ENCODE measurements at regions not wholly inside any gene's neighbourhood (a gene's known extent, or its start where the extent isn't known, plus 50 kb on each side); places are given as distances from the start of the nearest gene placed in this dataset.

DNA sequence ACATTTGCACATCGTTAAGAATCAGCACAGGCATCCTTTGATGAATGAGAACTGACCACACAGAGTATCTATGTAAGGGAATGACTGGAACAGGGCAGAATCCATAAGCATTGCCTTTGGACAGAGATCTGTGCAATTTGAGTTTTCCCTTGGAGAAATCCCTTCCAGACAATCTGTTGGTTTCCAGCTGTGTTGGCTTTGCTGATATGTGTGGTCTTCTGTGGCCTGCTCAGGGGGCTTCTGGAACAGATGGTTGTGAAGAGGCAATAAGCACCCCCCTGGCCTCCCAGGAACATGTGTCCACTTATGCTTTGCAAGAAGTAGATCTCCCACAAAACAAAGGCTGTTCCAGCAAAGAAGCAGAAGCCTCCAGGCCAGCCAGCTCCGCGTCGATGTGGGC, 111.4 kb upstream of the TMEM132C start:
- Mint-ChIP-seq H3K4me1 (ENCODE audit: low read depth) (no peaks in the 10 kb centered on the region), H3K27me3 (ENCODE audit: insufficient read depth) (no peaks in the 10 kb centered on the region; the same call in 1 of the 2 replicates), H3K36me3 (ENCODE audit: low read depth) (0 out of 2 replicates have a peak, but pooled peaks cover 4% of the 10 kb centered on the region), H3K9me3 (peaks cover 68% of the 10 kb centered on the region), H3K27ac (no peak overlapping the region), H3K4me3 (no peak overlapping the region)
- TF ChIP-seq, protein P1, sequence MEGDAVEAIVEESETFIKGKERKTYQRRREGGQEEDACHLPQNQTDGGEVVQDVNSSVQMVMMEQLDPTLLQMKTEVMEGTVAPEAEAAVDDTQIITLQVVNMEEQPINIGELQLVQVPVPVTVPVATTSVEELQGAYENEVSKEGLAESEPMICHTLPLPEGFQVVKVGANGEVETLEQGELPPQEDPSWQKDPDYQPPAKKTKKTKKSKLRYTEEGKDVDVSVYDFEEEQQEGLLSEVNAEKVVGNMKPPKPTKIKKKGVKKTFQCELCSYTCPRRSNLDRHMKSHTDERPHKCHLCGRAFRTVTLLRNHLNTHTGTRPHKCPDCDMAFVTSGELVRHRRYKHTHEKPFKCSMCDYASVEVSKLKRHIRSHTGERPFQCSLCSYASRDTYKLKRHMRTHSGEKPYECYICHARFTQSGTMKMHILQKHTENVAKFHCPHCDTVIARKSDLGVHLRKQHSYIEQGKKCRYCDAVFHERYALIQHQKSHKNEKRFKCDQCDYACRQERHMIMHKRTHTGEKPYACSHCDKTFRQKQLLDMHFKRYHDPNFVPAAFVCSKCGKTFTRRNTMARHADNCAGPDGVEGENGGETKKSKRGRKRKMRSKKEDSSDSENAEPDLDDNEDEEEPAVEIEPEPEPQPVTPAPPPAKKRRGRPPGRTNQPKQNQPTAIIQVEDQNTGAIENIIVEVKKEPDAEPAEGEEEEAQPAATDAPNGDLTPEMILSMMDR (IDR thresholded peaks at IDR 0.05), result no peak
- no peak for DNase-seq

DNA sequence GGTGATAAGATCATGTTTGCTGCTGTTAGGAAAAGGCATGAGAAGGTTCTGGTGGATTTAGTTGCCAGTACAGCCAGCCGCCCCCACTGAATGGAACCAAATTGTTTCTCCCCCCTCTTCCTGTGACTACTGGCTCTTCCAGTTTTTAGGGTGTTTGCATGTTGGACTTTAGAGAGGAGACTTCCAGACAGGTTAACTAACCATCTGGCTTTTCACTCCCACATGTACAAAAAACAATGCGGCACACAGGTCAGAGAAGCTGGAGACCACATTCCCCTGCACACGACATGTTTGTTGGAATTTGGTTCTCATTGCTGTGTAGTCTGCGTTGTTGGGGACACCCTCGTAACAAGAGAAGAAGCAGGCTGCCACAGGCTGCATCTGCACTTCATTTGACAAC, 103.9 kb upstream of the TMEM132C start:
- no peak overlapping the region for H3K27ac Mint-ChIP-seq
- no peaks in the 10 kb centered on the region for H3K4me1 Mint-ChIP-seq (ENCODE audit: low read depth)
- no peak for DNase-seq
- H3K36me3 Mint-ChIP-seq (ENCODE audit: low read depth), result 0 out of 2 replicates have a peak, but pooled peaks cover 2% of the 10 kb centered on the region
- no peaks in the 10 kb centered on the region for H3K27me3 Mint-ChIP-seq (ENCODE audit: insufficient read depth)
- TF ChIP-seq, protein P1 (IDR thresholded peaks at IDR 0.05), result no peak
- peaks cover 52% of the 10 kb centered on the region for H3K9me3 Mint-ChIP-seq
- H3K4me3 Mint-ChIP-seq, result no peak overlapping the region

DNA sequence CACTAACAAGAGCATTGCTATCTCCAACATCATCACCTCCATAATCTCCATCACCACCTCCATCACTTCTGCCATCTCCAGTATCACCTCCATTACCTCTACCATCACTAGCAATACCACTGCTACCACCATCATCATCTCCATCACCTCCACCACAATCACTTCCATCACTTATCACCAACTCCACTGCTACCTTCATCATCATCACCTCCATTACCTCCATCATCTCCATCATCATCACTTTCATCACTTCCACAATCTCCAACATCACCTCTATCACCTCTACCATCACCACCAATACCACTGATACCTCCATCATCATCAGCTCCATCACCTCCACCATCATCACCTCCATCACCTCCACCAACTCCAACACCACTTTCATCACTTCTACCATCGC, 102.4 kb upstream of the TMEM132C start:
- H3K4me3 Mint-ChIP-seq, result no peak overlapping the region
- peaks cover 10% of the 10 kb centered on the region; the same call in 1 of the 2 replicates for H3K36me3 Mint-ChIP-seq (ENCODE audit: low read depth)
- H3K9me3 Mint-ChIP-seq, result peaks cover 61% of the 10 kb centered on the region
- H3K27ac Mint-ChIP-seq, result no peak overlapping the region
- H3K27me3 Mint-ChIP-seq (ENCODE audit: insufficient read depth), result no peaks in the 10 kb centered on the region
- H3K4me1 Mint-ChIP-seq (ENCODE audit: low read depth), result no peaks in the 10 kb centered on the region
- TF ChIP-seq, protein P1 (IDR thresholded peaks at IDR 0.05), result no peak
- DNase-seq, result no peak

DNA sequence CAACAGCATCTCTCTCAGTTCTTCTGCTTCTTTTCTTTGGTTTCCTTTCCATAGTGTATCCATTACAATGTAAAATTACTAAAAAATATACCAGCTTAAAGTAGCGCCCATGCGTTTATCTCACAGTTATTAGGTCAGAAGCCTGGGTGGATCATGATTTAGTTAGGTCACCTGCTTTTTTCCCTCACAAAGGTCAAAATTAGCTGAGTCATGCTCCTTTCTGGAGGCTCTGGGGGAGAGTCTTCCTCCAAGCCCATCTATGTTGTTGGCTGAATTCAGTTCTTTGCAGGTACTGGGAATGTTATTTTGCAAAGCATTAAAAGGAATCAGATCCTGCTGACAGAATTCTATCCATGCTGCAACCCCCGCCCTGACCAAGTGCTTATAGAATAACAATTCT, 101.6 kb upstream of the TMEM132C start:
- Mint-ChIP-seq H3K27me3 (ENCODE audit: insufficient read depth) (no peaks in the 10 kb centered on the region), H3K9me3 (peaks cover 62% of the 10 kb centered on the region), H3K27ac (no peak overlapping the region), H3K36me3 (ENCODE audit: low read depth) (peaks cover 10% of the 10 kb centered on the region; the same call in 1 of the 2 replicates), H3K4me1 (ENCODE audit: low read depth) (no peaks in the 10 kb centered on the region), H3K4me3 (no peak overlapping the region)
- no peak for DNase-seq
- TF ChIP-seq, protein P1 (IDR thresholded peaks at IDR 0.05), result no peak

DNA sequence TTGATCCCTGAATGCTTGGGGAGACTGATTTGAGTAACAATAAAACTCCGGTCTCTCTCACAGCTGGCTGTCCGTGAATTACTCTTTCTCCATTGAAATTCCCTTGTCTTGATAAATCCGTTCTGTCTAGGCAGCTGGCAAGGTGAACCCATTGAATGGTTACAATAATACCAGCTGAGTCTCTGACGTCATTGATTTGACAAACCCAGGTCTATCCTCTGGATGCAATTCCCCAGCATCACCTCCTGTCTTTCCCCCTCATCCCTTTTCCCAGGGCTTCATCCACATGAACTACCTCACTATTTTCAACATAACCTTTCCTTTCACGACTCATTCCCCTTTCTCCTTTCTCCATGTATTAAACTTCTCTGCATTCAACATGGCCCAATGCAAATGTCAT, 98.7 kb upstream of the TMEM132C start:
- H3K4me3 Mint-ChIP-seq, result no peak overlapping the region
- H3K27me3 Mint-ChIP-seq (ENCODE audit: insufficient read depth), result no peaks in the 10 kb centered on the region
- TF ChIP-seq, protein P1 (IDR thresholded peaks at IDR 0.05), result no peak
- H3K36me3 Mint-ChIP-seq (ENCODE audit: low read depth), result peaks cover 15% of the 10 kb centered on the region; the same call in 1 of the 2 replicates
- no peaks in the 10 kb centered on the region for H3K4me1 Mint-ChIP-seq (ENCODE audit: low read depth)
- no peak for DNase-seq
- peaks cover 63% of the 10 kb centered on the region for H3K9me3 Mint-ChIP-seq
- H3K27ac Mint-ChIP-seq, result no peak overlapping the region

DNA sequence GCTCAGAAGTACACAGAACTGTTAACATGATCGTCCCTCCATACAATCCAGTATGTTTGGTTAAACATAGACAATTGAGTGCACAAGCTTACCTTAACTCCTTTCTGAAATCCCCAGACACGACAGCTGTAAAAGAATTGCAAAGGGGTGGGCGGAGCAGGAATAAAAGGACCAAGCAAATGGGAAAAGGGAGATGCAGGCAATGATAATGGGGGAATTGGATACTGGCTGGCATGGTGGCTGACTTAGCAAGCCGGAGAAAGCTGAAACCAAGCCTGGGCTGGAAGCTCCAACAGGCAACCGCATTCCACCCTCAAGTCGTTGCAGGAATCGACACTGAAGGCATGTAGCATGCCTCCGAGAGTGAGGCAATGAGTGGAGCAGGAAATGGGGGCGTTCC, 96.8 kb upstream of the TMEM132C start:
- Mint-ChIP-seq H3K4me1 (ENCODE audit: low read depth) (no peaks in the 10 kb centered on the region), H3K4me3 (no peak overlapping the region), H3K9me3 (peaks cover 71% of the 10 kb centered on the region), H3K36me3 (ENCODE audit: low read depth) (peaks cover 15% of the 10 kb centered on the region; the same call in 1 of the 2 replicates), H3K27me3 (ENCODE audit: insufficient read depth) (no peaks in the 10 kb centered on the region), H3K27ac (no peak overlapping the region)
- no peak for DNase-seq
- TF ChIP-seq, protein P1 (IDR thresholded peaks at IDR 0.05), result no peak
